ENCODE measurements at regions not wholly inside any gene's neighbourhood (a gene's known extent, or its start where the extent isn't known, plus 50 kb on each side); places are given as distances from the start of the nearest gene placed in this dataset.

- no peak for DNase-seq (ENCODE audit: low spot score)
Measured at GRCh38 chr9:28750136-28750535, 1176.9 kb upstream of the C9orf72 start.

DNA sequence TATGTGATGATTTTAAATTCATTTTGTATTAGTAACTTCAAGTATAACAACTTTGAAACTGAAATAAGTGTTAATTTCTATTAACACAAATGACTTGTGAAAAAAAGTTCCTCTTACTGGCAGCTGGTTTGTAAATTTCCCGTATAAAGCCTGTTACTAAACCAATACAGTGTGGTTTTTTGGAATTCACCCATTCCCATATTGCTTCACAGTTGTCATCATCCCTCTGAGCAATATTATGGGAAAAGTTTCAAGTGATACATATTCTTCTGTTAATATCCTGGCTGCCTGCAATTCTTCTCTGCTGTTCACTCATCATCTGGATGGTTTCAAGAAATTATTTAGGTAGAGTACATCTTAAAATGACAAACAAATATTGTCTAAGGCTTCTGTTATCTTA lies 1185.1 kb upstream of the C9orf72 start:
- no peak for DNase-seq (ENCODE audit: low spot score)

DNA sequence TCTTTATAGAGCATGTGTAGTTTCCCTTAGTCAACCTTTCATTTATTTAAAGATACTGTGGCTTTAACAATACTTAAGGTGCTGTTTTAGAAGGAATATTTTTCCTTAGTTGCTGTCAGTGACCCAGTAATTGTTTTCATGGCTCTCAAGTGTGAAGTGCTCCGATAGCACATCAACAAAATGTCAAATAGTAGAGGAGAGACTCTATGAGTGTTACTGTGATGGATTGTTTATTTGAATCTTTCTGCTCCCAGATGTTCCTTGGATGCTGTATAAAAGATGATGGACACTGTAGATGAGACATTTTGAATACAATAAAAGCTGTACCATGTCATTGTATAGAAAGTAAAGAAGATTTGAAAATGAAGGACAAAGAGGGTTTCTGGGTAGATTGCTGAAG lies 1185.7 kb upstream of the C9orf72 start:
- no peak for DNase-seq (ENCODE audit: low spot score)

DNA sequence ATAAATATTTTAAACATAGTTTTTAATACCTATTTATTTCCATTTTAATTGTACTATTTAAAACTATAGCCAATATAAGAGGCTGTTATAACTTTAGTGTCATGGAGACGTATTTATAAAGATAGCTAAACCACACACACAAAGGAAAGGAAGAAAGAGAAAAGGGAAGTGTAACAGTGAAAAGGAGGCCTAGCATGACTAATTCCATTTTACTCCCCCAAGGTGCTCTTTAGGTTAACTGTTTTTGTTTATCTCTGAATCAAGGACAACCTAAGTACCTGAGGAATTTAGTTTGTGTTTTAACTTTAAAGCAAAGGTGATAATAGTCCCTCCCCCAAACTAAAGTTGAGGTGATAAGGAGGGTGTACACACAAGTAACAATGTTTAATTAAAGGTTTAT lies 1188.9 kb upstream of the C9orf72 start:
- no peak for DNase-seq (ENCODE audit: low spot score)

- DNase-seq (ENCODE audit: low spot score) = no peak
Measured at GRCh38 chr9:28764532-28764931, 1191.3 kb upstream of the C9orf72 start.

- no peak for DNase-seq (ENCODE audit: low spot score)
Measured at GRCh38 chr9:28770226-28770625, 1196.9 kb upstream of the C9orf72 start.

GRCh38 chr9:28770827-28771226 lies 1197.5 kb upstream of the C9orf72 start:
- DNase-seq (ENCODE audit: low spot score) = no peak

GRCh38 chr9:28774433-28775235 lies 1201.4 kb upstream of the C9orf72 start:
- peak; percentile 22 for DNase-seq (ENCODE audit: low spot score)

GRCh38 chr9:28779243-28779642 lies 1206.0 kb upstream of the C9orf72 start:
- DNase-seq (ENCODE audit: low spot score) = no peak

- no peak for DNase-seq (ENCODE audit: low spot score)
Measured at GRCh38 chr9:28781481-28781880, 1208.2 kb upstream of the C9orf72 start.

- no peak for DNase-seq (ENCODE audit: low spot score)
Measured at GRCh38 chr9:28782630-28783029, 1209.3 kb upstream of the C9orf72 start.

- DNase-seq (ENCODE audit: low spot score) = no peak
Measured at GRCh38 chr9:28792716-28793115, 1219.4 kb upstream of the C9orf72 start.

- no peak for DNase-seq (ENCODE audit: low spot score)
Measured at GRCh38 chr9:28799876-28800275, 1226.6 kb upstream of the C9orf72 start.

GRCh38 chr9:28801144-28801799 lies 1228.0 kb upstream of the C9orf72 start:
- no peak for DNase-seq (ENCODE audit: low spot score)

GRCh38 chr9:28805197-28805596 lies 1231.9 kb upstream of the C9orf72 start:
- no peak for DNase-seq (ENCODE audit: low spot score)

GRCh38 chr9:28808042-28808441 lies 1234.8 kb upstream of the C9orf72 start:
- peak; percentile 18 for DNase-seq (ENCODE audit: low spot score)

DNA sequence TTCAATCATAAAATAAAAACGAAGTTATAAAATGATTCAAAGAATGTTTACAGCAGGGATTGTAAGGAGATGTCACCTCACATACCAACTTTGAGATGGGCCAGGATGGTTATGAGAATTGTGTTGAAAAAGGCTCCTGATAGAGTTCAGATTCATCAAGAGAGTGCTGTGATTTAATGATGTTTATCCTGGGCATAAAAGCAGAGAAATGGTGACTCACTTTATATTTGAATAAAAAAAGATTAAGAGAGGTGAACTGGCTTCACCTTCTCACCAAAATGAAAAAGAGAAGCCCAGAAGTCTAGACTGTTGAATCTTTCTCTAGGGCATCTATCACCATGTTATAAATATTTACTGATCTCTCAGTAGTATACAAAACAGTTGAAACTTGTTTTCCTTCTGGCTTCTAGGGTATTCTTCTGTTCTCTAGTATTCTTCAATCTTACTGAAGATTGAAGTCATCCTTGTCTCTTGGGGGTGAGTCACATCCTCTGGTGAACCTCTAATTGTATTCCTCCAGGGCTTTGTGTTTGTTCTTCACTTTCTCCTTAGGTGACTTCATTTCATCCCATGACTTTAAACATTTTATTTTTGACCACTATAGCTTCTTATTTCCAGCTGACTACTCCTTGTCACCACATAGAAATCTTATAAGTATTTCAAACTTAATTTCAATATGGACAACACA lies 1237.3 kb upstream of the C9orf72 start:
- no peak for DNase-seq (ENCODE audit: low spot score)

- no peak for DNase-seq (ENCODE audit: low spot score)
Measured at GRCh38 chr9:28820741-28821140, 1247.5 kb upstream of the C9orf72 start.

GRCh38 chr9:28821240-28821639 lies 1248.0 kb upstream of the C9orf72 start:
- DNase-seq (ENCODE audit: low spot score) = no peak

DNA sequence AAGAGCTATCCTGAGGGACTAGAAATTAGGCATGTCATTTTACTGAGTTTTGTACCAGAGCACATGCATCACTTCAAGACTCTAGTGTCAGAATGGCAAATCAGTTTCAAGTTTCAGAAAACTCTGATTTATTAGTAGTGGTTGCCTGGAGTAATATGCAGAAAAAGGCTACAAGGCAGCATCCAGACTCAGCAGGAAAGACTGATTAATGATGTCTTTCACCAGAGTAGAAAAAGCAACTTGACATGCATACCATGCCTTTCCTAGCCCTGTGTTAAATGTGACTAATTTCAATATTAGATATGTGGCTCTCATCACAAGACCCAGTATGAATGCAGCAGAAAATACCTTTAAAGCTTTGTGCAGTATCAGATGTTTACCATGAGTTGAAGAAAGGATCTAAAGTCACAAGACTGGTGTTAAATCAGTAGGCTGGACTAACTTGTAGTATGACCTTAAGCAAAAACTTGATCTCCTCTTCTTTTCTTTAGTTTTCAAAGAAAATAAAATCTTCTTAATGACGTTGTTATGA lies 1251.2 kb upstream of the C9orf72 start:
- DNase-seq (ENCODE audit: low spot score) = no peak

DNA sequence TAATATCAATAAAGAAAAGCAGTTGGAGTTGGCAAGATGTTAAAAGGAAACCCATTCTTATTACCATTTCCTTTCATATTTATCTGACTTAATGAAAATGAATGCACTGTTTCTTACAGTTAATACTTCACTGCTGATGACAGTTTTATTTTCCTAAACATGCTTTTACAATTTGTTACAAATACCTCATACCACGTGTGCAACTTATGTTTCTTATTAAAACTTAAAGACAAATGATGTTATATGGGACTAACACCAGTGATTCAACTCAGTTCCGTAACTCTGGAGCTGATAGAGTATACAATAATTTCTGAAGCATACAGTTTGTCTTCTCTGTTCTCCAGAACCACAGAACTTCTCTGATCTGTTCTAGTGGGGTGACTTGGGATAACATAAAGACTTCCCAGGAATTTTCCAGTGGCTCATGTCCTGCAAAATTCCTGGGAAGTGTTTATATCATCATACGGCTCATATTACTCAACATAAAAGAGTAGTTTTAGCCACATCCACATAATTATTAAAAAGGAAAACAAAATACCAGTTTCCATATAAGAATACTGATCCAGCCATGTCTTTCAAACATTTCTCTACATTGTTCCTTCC lies 1259.0 kb upstream of the C9orf72 start:
- no peak for DNase-seq (ENCODE audit: low spot score)

GRCh38 chr9:28834156-28834555 lies 1260.9 kb upstream of the C9orf72 start:
- no peak for DNase-seq (ENCODE audit: low spot score)
